Left ventricle myocardium inferior (tissue), 1 donor: ENCODE measurements at regions not wholly inside any gene's neighbourhood (a gene's known extent, or its start where the extent isn't known, plus 50 kb on each side); places are given as distances from the start of the nearest gene placed in this dataset.

Experiments
- DNase-seq: peaks from one replicate; pipeline ENCODE4 v3.0.0-alpha.2; 2020
- H3K27ac ChIP-seq: fragments of 200-600 bp; replicated peaks from 2 replicates; pipeline ENCODE4 v1.8.0; 2021
- H3K27me3 ChIP-seq: fragments of 200-600 bp; 2 replicates; pipeline ENCODE4 v1.8.0; 2021; ENCODE audit warnings: low read depth
- H3K36me3 ChIP-seq: fragments of 200-600 bp; 2 replicates; pipeline ENCODE4 v1.8.0; 2021
- H3K4me1 ChIP-seq: fragments of 200-600 bp; 2 replicates; pipeline ENCODE4 v1.8.0; 2021
- H3K4me3 ChIP-seq: fragments of 200-600 bp; 2 replicates; pipeline ENCODE4 v1.8.0; 2021; ENCODE audit warnings: mild to moderate bottlenecking, moderate library complexity
- H3K9me3 ChIP-seq: fragments of 200-600 bp; replicated peaks from 2 replicates; pipeline ENCODE4 v1.8.0; 2021
- intact Hi-C: fragments of 100-400 bp; cut with micrococcal nuclease; formaldehyde crosslinking; loops from one replicate; pipeline ENCODE4 v1.11.0; 2022
- TF ChIP-seq, protein P1 (sequence below): fragments of 200-600 bp; IDR thresholded peaks from 2 replicates; pipeline ENCODE4 v1.8.0; 2021; ENCODE audit warnings: antibody characterized with exemption, mild to moderate bottlenecking, borderline replicate concordance
- donor health status: DM: no; HTN: yes; CAD: no; lungs with severe emphysema.

DNA sequence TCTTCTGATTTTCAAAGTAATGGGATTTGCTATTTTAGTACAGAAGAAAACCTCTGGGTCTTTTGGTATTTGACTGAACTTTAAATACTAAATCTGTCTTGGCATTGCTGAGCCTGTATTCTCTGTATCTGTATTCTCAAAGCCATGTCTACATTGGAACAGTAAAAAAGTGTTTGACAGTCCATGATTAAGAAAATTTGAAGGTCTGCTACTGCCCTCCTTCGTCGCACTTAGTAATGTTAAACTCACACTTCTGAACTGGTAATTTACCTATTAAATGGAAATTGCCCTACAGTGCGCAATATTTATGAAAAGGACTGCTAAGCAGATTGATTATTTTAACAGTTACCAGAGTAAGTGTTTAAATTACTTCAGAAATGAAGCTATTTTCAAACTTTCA is 165.7 kb upstream of the SMC2 start:
- H3K36me3 ChIP-seq: no peaks in the 10 kb centered on the region
- H3K4me3 ChIP-seq: no peak overlapping the region
- intact Hi-C loops: no loop called here
- no peaks in the 10 kb centered on the region for H3K4me1 ChIP-seq
- TF ChIP-seq, protein P1, sequence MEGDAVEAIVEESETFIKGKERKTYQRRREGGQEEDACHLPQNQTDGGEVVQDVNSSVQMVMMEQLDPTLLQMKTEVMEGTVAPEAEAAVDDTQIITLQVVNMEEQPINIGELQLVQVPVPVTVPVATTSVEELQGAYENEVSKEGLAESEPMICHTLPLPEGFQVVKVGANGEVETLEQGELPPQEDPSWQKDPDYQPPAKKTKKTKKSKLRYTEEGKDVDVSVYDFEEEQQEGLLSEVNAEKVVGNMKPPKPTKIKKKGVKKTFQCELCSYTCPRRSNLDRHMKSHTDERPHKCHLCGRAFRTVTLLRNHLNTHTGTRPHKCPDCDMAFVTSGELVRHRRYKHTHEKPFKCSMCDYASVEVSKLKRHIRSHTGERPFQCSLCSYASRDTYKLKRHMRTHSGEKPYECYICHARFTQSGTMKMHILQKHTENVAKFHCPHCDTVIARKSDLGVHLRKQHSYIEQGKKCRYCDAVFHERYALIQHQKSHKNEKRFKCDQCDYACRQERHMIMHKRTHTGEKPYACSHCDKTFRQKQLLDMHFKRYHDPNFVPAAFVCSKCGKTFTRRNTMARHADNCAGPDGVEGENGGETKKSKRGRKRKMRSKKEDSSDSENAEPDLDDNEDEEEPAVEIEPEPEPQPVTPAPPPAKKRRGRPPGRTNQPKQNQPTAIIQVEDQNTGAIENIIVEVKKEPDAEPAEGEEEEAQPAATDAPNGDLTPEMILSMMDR: no peak
- H3K27ac ChIP-seq: no peak overlapping the region
- no peaks in the 10 kb centered on the region for H3K27me3 ChIP-seq
- no peaks in the 10 kb centered on the region for H3K9me3 ChIP-seq
- no peak for DNase-seq

DNA sequence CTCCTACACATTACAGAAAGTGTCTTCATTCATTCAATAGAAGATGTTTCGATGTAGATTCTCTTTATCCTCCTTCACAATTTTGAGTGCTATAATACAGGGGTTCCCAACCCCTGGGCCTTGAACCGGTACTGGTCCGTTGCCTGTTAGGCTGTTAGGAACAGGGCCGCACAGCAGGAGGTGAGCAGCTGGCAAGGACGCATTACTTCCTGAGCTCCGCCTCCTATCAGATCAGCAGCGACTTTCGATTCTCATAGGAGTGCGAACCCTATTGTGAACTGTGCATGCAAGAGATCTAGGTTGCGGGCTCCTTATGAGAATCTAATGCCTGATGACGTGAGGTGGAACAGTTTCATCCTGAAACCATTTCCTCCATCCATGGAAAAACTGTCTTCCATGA is 153.0 kb upstream of the SMC2 start:
- H3K27ac ChIP-seq: no peak overlapping the region
- no peaks in the 10 kb centered on the region for H3K36me3 ChIP-seq

DNA sequence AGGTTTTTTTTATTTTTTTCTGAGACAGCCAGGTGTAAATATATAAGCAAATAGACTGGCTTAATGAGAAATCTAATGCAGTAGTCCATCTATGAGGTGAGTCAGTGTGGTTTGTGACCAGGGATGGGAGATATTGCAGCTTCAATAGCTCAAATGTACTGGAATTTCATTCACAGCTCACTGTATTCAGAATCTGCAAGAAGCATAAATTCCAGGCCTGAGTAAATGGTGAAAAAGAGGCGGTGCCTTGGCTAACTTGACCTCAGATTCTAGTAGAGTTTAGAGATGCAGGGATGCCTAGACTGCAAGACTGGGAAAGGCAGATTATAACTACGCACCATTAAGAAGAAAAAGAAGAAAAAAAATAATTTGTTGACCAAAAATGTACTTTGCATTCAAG is 151.9 kb upstream of the SMC2 start:
- H3K9me3 ChIP-seq: no peaks in the 10 kb centered on the region
- no peaks in the 10 kb centered on the region for H3K27me3 ChIP-seq
- no peaks in the 10 kb centered on the region for H3K36me3 ChIP-seq
- TF ChIP-seq, protein P1: no peak
- intact Hi-C loops: no loop called here
- H3K27ac ChIP-seq: no peak overlapping the region
- no peak for DNase-seq
- H3K4me3 ChIP-seq: no peak overlapping the region
- H3K4me1 ChIP-seq: no peaks in the 10 kb centered on the region

More for the DNA sequence above, 153.0 kb upstream of the SMC2 start:
- H3K4me1 ChIP-seq: no peaks in the 10 kb centered on the region
- no peaks in the 10 kb centered on the region for H3K9me3 ChIP-seq
- no peak overlapping the region for H3K4me3 ChIP-seq
- intact Hi-C loops: no loop called here
- DNase-seq: no peak
- no peaks in the 10 kb centered on the region for H3K27me3 ChIP-seq
- TF ChIP-seq, protein P1: no peak

DNA sequence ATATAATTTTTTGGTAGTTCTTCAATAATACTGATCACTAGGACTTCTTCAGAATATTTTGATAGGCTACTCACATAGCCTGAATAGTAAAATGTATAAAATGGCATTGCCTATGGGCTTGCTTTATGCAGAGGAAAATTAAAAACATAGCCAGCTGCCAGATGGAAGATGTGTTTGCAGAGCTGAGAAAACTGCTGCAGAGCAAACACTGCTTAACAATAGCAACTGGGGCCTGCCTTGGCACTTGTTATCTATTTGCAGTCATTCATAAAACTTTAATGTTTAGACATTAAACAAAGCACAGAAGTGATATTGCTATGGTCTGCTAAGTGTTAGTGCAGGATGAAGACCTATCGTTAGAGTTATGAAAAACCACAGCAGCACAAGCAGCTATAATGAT is 151.5 kb upstream of the SMC2 start:
- no peaks in the 10 kb centered on the region for H3K36me3 ChIP-seq
- no peak overlapping the region for H3K4me3 ChIP-seq
- intact Hi-C loops: no loop called here
- TF ChIP-seq, protein P1: no peak
- no peaks in the 10 kb centered on the region for H3K9me3 ChIP-seq
- no peak overlapping the region for H3K27ac ChIP-seq
- no peaks in the 10 kb centered on the region for H3K4me1 ChIP-seq
- H3K27me3 ChIP-seq: no peaks in the 10 kb centered on the region
- no peak for DNase-seq

DNA sequence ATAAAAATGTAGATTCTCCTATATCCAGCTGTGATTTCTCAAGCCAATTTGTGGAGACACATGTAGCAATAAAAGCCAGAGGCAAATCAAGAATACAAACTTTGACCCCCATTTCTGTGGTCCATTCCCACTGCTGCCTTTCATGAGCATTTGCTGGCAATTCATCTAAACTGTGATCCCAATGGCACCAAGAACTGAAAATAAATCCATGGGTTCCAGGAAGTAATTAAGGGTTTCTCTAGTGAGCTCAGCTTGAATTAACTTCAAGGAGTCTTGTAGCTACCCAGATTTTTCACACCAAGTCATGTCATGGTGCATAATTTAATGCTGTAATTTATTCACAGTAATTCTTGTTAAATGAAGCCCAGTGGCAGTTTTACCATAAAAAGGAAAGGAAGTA is 145.0 kb upstream of the SMC2 start:
- TF ChIP-seq, protein P1: no peak
- Histone ChIP-seq H3K27me3 (no peaks in the 10 kb centered on the region), H3K4me1 (no peaks in the 10 kb centered on the region), H3K27ac (no peak overlapping the region), H3K36me3 (no peaks in the 10 kb centered on the region), H3K9me3 (no peaks in the 10 kb centered on the region), H3K4me3 (no peak overlapping the region)
- intact Hi-C loops: no loop called here
- DNase-seq: no peak

DNA sequence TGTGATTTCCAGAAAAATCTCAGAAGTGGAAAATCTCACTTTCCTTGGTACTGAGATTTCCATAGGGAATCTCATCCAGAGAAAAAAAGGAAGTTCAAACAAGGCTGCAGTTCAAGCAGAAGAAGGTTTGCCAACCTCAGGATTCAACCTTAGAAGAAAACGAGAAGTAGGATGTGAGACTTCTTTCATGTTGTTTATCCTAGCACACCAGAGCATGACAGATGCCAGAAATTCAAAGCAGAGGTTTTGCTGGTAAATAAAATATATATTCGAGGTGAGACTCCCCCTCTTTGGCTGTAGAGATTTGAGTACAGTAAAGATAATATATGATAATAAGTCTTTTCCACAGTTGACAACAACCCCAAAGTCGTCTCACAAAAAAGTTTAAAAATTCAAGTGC is 116.9 kb upstream of the SMC2 start:
- H3K27me3 ChIP-seq: no peaks in the 10 kb centered on the region
- H3K36me3 ChIP-seq: no peaks in the 10 kb centered on the region
- H3K27ac ChIP-seq: no peak overlapping the region
- peaks cover 7% of the 10 kb centered on the region for H3K9me3 ChIP-seq
- no peaks in the 10 kb centered on the region for H3K4me1 ChIP-seq
- intact Hi-C loops: no loop called here
- TF ChIP-seq, protein P1: no peak
- no peak overlapping the region for H3K4me3 ChIP-seq
- DNase-seq: no peak
